Tibial artery (tissue), 4 donors: ENCODE measurements at regions not wholly inside any gene's neighbourhood (a gene's known extent, or its start where the extent isn't known, plus 50 kb on each side); places are given as distances from the start of the nearest gene placed in this dataset.

Experiments
- DNase-seq, 2 donors: peaks; one replicate each; pipeline ENCODE4 v3.0.0-alpha.2; 2019
- H3K27ac ChIP-seq, 2 donors: fragments of 200-600 bp; sonication (generic) in 1 of 2; 1 replicate in 1 of 2; 2 replicates in 1 of 2; pipeline ENCODE4 v1.5.1; 2018 to 2019; ENCODE audit warnings: mild to moderate bottlenecking in 1 of 2
- H3K27me3 ChIP-seq, 2 donors: fragments of 200-600 bp; sonication (generic) in 1 of 2; one replicate each; pipeline versions ENCODE4 v1.5.1 to v1.6.0; 2016 to 2019
- H3K36me3 ChIP-seq, 3 donors: fragments of 200-600 bp; sonication (generic) in 2 of 3; one replicate each; pipeline ENCODE4 v1.5.1; 2016 to 2019; ENCODE audit warnings: mild to moderate bottlenecking in 2 of 3
- H3K4me1 ChIP-seq, 4 donors: fragments of 200-600 bp; sonication (generic) in 2 of 4; 1 replicate in 3 of 4; 2 replicates in 1 of 4; pipeline ENCODE4 v1.5.1; 2016 to 2019
- H3K4me3 ChIP-seq, 2 donors: fragments of 200-600 bp; sonication (generic) in 1 of 2; 1 replicate in 1 of 2; 2 replicates in 1 of 2; pipeline ENCODE4 v1.5.1; 2018 to 2019; ENCODE audit warnings: mild to moderate bottlenecking in 2 of 2
- H3K9me3 ChIP-seq, 3 donors: fragments of 200-600 bp; sonication (generic) in 1 of 3; one replicate each; pipeline ENCODE4 v1.5.1; 2016 to 2019
- intact Hi-C: fragments of 100-400 bp; cut with DNase I; formaldehyde crosslinking; loops from one replicate; pipeline ENCODE4 v1.15.0; 2023; ENCODE audit warnings: low total_unique reads
- TF ChIP-seq, protein P1 (sequence below), 2 experiments: fragments of 200-600 bp in 1 of 2; fragments of 450-650 bp in 1 of 2; IDR thresholded peaks; one replicate each; pipeline ENCODE4 v1.5.1; 2017 to 2019; ENCODE audit warnings: antibody characterized with exemption in 2 of 2, mild to moderate bottlenecking in 1 of 2, moderate library complexity in 1 of 2

DNA sequence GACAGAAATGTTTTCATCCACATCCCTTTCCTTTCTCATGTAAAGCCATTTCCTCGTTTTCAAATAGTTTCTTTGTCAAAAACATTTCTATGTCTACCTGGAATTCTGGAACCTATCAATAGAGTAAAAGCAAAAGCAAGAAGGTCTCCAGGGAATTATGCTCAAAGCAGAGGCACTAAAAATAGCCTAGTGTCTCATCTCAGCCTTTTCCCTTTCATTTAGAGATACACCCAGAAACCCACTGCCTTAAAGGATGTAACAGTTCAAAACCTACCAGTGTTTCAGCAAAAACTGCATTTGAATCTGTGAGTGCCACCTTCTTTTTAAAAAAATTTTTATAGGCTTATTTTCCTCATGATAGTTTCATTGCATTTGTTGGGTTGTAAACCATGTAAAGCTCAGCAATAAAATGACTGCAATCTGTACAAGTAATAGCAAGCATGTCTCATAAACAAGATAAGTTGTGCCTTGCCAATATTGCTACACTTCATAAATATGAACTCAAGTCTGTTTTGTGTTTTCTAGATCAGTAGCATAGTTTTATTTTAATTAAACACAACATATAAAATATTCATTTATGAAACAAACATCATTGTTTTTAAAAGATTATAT lies 927.3 kb upstream of the ACVR2A start:
- Histone ChIP-seq H3K4me1 (no peaks in the 10 kb centered on the region), H3K9me3 (no peaks in the 10 kb centered on the region), H3K4me3 (no peak overlapping the region), H3K27me3 (no peaks in the 10 kb centered on the region), H3K27ac (no peak overlapping the region), H3K36me3 (no peaks in the 10 kb centered on the region)
- TF ChIP-seq, protein P1, sequence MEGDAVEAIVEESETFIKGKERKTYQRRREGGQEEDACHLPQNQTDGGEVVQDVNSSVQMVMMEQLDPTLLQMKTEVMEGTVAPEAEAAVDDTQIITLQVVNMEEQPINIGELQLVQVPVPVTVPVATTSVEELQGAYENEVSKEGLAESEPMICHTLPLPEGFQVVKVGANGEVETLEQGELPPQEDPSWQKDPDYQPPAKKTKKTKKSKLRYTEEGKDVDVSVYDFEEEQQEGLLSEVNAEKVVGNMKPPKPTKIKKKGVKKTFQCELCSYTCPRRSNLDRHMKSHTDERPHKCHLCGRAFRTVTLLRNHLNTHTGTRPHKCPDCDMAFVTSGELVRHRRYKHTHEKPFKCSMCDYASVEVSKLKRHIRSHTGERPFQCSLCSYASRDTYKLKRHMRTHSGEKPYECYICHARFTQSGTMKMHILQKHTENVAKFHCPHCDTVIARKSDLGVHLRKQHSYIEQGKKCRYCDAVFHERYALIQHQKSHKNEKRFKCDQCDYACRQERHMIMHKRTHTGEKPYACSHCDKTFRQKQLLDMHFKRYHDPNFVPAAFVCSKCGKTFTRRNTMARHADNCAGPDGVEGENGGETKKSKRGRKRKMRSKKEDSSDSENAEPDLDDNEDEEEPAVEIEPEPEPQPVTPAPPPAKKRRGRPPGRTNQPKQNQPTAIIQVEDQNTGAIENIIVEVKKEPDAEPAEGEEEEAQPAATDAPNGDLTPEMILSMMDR (IDR thresholded peaks at IDR 0.05), result no peak
- intact Hi-C loops, result no loop called here
- DNase-seq, result no peak

GRCh38 chr2:146916914-146917313 lies 927.9 kb upstream of the ACVR2A start:
- TF ChIP-seq, protein P1 (IDR thresholded peaks at IDR 0.05), result no peak
- DNase-seq, result no peak
- H3K4me1 ChIP-seq, result no peaks in the 10 kb centered on the region
- no peak overlapping the region for H3K4me3 ChIP-seq
- H3K9me3 ChIP-seq, result no peaks in the 10 kb centered on the region
- intact Hi-C loops, result no loop called here
- no peaks in the 10 kb centered on the region for H3K27me3 ChIP-seq
- H3K27ac ChIP-seq, result no peak overlapping the region
- no peaks in the 10 kb centered on the region for H3K36me3 ChIP-seq

- Histone ChIP-seq H3K4me3 (no peak overlapping the region), H3K9me3 (no peaks in the 10 kb centered on the region), H3K4me1 (no peaks in the 10 kb centered on the region), H3K36me3 (no peaks in the 10 kb centered on the region), H3K27ac (no peak overlapping the region), H3K27me3 (no peaks in the 10 kb centered on the region)
- TF ChIP-seq, protein P1 (IDR thresholded peaks at IDR 0.05), result no peak
- intact Hi-C loops, result no loop called here
- DNase-seq, result no peak
These were observed 931.4 kb upstream of the ACVR2A start for GRCh38 chr2:146913476-146913875.

DNA sequence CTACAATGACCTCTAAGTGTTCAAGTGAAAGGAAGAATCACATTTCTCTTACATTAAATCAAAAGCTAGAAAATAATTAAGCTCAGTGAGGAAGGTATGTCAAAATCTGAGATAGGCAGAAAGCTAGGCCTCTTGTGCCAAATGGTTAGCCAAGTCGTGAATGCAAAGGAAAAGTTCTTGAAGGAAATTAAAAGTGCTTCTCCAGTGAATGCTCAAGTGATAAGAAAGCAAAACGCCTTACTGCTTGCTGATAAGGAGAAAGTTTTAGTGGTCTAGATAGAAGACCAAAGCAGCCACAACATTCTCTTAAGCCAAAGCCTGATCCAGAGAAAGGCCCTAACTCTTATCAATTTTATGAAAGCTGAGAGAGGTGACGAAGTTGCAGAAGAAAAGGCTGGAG lies 932.3 kb upstream of the ACVR2A start:
- no peaks in the 10 kb centered on the region for H3K27me3 ChIP-seq
- intact Hi-C loops, result no loop called here
- H3K27ac ChIP-seq, result no peak overlapping the region
- TF ChIP-seq, protein P1 (IDR thresholded peaks at IDR 0.05), result no peak
- no peaks in the 10 kb centered on the region for H3K9me3 ChIP-seq
- H3K4me1 ChIP-seq, result no peaks in the 10 kb centered on the region
- DNase-seq, result no peak
- no peaks in the 10 kb centered on the region for H3K36me3 ChIP-seq
- no peak overlapping the region for H3K4me3 ChIP-seq

DNA sequence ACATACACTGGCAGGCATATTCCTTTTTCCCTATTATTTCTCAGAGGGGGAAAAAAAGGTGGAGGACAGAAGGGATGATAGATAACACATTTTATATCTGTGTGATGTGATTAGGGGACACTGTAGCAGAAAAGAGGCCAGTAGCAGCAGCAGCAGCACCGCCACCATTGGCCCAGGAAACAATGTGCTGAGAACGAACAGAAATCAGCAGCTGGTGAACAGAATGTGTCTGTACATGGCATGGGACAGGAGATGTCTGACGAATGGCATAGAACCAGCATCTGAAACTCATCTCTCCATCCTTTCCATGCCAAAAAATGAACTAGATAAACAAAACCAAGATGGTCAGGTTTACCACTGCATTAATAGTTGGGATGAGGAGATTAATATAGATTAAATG lies 936.1 kb upstream of the ACVR2A start:
- intact Hi-C loops, result no loop called here
- H3K27me3 ChIP-seq, result no peaks in the 10 kb centered on the region
- DNase-seq, result no peak
- TF ChIP-seq, protein P1 (IDR thresholded peaks at IDR 0.05), result no peak
- no peaks in the 10 kb centered on the region for H3K36me3 ChIP-seq
- H3K4me1 ChIP-seq, result no peaks in the 10 kb centered on the region
- H3K9me3 ChIP-seq, result no peaks in the 10 kb centered on the region
- no peak overlapping the region for H3K4me3 ChIP-seq
- H3K27ac ChIP-seq, result no peak overlapping the region

GRCh38 chr2:146898083-146898482 lies 946.7 kb upstream of the ACVR2A start:
- H3K27ac ChIP-seq, result no peak overlapping the region
- no peaks in the 10 kb centered on the region for H3K27me3 ChIP-seq
- H3K4me1 ChIP-seq, result peaks cover 0 to 4% (median 0%) of the 10 kb centered on the region in 4 donors
- no peaks in the 10 kb centered on the region for H3K9me3 ChIP-seq
- DNase-seq, result no peak
- H3K4me3 ChIP-seq, result no peak overlapping the region
- intact Hi-C loops, result no loop called here
- no peaks in the 10 kb centered on the region for H3K36me3 ChIP-seq
- TF ChIP-seq, protein P1 (IDR thresholded peaks at IDR 0.05), result no peak
